HG02943 (cell line): ENCODE measurements at regions not wholly inside any gene's neighbourhood (a gene's known extent, or its start where the extent isn't known, plus 50 kb on each side); places are given as distances from the start of the nearest gene placed in this dataset.

ENCODE experiments used
- ATAC-seq: cut with Tn5 transposase; IDR thresholded peaks from one replicate; pipeline ENCODE4 v1.9.1; 2021; ENCODE audit warnings: mild to moderate bottlenecking, low read depth, moderate library complexity; ENCODE audit not compliant: unreplicated experiment

DNA sequence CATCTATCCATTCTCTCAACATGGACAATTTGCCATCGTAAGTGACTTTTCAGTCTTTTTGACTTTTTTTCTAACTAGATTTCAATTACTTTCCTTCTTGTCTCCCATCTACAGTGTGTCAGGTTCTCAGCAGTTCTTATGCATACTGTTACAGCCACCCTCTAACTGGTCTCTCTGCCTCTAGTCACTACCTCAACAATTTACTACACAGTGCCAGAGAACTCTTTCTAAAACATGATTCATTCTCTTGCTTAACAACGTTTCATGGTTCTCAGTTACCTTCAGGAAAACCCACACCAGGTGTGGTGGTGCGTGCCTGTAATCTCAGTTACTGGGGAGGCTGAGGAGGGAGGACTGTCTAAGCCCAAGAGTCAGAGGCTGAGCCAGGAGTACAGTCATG is 95.4 kb downstream of the DIPK2A start:
- no peak for ATAC-seq

DNA sequence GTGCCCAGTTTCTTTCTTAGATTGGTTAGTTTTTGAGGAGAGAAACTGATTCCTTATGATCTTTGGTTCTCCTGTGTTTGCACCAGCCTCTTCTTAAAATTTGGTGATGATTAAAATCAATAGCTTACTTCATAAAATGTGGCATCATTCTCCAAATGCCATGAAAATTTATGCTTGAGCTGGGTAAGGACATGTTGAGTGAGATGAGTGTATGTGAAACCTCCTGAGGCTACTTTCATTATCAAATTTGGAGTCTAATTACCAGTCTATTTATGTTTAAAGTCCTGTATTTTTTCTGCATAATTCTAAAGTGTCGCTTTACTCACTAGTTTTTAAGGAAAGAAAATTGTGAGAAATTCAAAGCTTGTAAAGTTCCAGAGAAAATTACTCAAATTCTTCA is 102.1 kb downstream of the DIPK2A start:
- ATAC-seq, result no peak

DNA sequence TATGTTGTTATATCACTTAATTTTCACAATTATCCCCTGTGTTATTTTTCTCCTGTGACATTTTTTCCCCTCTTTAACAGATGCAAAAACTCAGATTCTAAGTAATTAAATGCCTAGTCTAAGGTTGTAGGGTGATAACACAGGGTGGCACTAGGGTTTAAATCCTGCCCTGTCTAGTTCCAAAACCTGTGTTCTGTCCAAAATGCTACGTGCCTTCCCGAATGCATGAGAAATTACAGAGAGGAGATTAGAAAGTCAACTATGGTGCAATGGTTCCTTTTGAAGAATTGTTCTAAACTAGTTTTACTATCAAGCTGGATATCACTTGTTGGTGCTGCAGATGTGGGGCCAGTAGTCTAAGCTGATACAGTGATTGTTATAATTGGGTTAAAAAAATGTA is 108.0 kb downstream of the DIPK2A start:
- ATAC-seq, result no peak

DNA sequence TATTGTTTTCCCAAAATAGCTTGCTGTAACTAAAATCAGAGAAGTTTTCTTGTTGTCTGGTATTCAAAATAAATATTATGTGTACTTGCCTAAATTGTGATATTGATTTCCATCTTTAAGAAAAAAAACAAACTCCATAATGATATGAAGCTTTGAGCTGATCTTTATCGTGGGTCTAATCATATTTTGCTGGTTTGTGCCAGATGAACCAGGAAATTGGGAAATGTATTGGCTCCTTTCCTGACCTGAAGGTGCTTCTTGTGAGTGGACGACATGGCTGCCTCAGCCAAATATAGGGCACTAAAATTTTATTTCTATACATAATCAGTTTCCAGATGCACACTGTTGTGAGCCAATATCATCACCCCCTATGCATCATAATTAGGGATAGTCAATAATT is 113.3 kb downstream of the DIPK2A start:
- no peak for ATAC-seq

DNA sequence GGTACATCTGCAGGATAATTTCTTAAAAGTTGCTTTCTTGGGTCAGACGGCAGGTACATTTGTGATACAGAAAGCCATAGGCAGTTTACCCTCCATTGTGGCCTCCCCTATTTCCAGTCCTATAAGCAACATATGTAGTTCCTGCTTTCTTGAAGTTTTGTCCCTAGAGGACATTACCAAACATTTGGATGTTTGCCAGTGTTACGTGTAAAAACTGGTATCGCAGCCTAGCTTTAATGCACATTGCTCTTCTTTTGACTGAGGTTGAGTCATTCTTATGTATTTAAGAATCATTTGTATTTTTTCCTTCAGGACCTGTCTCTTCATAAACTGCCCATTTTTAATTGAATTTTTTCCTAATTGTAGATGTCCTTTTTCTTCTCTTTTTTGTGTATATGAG is 114.3 kb downstream of the DIPK2A start:
- no peak for ATAC-seq

DNA sequence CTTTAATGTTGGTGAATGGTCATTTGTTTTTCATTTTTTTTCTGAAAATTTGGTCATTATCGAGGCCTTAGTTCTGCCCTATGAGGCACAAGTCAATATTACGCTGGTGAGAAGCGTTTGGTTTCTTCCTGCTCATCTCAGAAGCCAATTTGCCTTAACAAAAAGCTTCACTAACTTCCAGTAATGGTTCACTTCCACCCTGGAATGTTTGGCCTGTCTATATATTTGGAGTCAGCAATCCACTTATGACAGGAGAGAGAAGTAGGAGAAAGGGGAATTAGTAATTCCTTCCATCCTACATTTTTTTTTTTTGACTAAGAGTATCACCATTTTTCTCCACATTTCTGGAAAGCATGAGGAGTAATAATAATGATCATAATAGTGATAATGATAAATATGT is 124.4 kb downstream of the DIPK2A start:
- ATAC-seq, result no peak

DNA sequence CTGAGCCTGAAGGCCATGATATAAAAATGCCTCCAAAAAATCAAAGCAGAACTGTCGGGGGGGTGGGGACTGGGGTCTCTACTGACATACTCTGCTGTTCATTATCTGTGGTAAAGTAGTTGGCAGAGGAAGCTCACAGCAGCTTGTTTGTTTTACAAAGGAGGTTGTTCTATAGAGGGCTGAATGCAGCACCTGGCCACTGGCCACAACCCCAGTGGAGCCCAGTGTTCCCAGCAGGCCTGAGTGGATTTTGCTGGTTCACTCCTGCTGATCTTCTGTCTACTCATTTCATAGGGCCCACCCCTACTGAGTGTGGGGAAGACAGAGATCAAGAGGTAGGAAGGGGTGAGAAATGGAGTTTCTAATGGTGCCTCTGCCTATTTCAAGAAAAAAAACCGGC is 125.5 kb downstream of the DIPK2A start:
- ATAC-seq, result no peak

DNA sequence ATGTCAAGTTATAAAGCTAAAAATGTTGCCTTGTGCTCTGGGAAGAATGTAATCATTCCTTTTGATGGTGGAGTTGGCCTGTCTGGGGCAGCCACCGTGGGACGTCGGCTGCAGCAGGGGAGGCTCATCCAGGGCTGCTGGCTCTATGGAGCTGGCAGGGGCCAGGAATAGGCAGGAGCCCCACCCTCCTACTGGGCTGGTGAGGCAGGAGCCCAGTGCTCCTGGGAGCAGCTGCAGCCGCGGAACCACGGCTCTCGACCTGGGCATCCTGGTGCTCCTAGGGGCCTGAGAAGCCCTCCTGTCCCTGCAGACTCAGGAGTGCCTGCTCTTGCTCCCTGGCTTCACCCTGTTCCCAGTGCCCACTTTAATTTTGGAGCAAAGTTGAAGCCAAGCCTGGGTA is 127.1 kb downstream of the DIPK2A start:
- ATAC-seq, result no peak

DNA sequence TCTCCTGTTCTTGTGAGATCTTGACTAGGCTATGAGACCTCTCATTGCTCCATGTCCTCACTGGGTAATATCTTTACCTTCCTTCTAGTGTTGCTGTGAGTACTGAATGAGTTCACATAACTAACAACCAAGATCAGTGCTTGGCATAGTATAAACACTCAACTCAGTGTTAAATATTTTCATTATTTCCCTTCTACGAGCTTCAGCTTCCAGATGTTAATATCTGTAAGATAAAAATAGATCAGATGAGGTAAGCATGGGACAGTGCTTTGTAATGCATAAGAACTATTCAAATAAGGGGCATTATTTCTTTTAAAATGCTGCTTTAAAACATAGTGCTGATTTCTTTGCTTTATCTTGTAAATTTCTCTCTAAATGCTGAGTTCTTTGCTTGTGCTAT is 130.8 kb downstream of the DIPK2A start:
- ATAC-seq, result no peak

DNA sequence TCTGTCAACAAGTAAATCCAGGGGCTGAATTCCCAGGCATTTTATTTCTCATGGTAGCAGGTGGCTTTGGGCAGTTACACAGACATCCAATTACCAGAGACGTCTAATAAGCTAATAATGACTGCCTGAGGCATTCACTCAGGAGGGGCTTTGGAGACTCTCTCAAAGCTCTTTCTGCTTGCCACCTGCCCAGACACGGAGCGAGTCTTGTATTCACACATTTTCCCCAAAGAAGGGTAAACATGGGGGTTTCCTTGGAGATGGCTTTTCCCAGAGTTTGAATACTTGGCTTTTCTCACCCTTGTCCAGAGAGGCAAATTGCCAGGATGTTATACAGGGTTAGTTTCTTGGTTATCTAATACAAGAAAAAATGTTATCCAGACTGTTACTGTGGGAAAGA is 132.6 kb downstream of the DIPK2A start:
- no peak for ATAC-seq

DNA sequence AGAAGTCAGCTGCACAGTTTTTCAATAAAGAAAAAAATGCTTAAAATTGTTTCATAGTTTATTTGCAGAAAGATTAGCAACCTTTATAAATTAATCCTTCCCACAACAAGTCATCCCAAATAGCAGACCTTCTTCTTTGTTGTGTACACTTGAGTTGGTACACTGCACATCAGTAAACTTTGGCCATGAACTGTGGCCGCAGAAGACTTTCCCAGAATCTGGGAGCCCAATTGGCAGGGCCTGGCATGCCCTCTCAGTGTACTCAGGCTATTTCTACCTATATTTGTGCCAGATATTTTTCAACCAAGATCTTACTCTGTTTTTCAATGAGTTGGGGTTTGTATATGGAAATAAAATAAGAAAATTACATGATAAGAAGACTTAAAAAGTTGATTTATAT is 133.1 kb downstream of the DIPK2A start:
- ATAC-seq, result no peak

DNA sequence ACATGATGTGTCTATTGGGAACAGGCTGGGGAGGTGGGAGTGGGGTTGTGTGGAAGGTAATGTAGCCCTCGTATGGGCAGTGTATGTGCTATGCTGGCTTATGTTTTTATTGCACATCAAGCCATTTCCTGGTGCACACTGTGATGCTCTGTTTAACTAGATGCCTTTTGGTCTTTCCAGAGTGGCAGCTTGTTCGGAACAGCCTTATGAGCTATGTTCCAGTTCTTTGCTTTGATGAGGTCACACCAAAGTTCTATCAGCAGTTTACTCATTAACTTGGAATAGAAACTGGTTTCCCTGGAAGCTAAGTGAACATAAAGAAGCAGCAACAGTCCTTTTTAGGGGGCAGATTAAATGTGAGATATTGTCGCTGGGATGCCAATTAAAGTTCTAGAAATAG is 133.9 kb downstream of the DIPK2A start:
- ATAC-seq, result no peak

DNA sequence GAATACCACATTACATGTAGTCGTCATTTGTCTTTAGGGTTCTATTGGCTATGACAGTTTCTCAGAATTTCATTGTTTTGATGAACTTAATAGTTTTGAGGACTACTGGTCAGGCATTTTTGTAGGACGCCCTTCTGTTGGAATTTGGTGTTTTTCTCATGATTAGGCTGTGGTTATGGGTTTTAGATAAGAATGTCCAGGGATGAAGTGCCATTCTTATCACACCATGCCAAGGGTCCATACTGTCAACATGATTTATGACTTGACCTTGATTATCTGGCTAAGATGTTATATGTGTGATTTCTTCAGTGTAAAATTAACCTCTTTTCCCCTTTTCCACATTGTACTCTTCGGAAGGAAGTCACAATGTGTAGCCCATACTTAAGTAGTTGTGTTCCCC is 135.3 kb downstream of the DIPK2A start:
- ATAC-seq, result no peak

DNA sequence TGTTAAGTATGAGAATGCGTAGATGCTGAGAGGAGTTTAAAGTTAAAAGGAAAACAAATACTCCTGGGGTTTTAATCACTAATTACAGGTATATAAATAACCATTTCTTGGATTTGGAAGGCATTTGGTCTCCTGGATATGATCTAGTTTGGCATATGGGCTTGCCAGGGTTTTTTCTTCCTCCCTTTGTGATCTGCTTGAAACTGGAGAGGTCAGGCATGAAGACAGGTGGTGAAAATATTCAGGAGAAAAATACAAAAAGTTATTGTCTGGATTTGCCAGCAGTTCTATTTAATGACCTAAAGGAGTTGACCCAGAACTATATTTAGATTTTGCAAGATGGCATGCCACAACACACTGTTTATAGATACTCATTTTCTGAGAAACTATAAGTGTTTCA is 136.3 kb downstream of the DIPK2A start:
- no peak for ATAC-seq

DNA sequence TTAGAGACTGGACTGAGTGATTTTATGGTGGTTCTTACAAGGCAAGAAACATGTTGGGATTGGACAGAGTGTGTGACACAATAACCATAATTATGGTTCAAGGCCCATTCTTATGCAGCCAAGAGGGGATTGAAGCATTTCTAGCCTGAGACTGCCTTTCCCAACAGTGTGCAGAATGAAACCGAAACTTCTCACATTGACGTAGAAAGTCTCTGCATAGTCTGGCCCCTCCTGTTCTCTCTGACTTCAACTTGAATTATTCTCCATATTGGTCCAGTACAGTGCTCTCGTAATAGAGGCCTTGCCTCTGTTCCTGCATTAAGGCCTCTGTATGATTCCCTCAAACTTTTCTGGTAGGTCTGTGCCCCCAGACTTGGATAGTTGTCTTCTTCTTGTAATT is 138.3 kb downstream of the DIPK2A start:
- ATAC-seq, result peak; percentile 94

DNA sequence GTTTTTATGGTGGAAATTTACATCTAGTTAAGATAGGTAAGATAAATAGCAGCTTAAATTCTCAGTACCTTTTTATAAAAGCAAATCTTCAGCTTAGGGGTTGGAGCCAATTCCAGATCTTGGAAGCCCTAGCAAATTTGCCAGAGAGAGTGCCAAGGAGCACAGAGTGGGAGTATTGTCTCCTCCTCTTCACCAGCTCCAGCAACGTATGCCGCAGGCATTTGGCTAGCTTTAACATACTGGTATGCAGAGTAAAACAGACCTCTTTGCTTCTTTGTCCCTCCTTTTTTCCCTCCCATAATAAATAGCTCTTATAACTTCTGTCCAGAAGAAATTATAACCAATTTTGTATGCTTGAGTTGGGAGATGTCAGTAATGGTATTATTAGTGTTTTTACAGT is 140.4 kb downstream of the DIPK2A start:
- no peak for ATAC-seq

DNA sequence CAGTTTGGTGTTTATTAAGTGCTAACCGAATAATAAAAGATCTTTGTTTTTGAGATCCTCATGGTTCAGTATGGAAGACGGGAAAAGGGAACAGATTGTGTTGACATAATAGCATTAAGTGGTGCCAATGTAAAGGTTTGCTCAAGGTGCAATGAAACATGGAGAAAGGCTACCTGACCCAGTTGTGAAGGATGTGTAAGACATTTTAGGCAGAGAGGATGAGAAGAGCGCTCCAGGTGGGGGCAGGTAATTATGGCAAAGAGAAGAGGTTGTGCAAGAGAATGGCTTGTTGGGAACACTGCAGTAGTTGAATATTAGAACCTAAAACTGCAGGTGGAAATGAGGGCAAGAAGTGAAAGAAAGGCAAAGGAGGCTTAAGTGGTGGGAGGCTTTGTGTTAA is 140.8 kb downstream of the DIPK2A start:
- ATAC-seq, result no peak

DNA sequence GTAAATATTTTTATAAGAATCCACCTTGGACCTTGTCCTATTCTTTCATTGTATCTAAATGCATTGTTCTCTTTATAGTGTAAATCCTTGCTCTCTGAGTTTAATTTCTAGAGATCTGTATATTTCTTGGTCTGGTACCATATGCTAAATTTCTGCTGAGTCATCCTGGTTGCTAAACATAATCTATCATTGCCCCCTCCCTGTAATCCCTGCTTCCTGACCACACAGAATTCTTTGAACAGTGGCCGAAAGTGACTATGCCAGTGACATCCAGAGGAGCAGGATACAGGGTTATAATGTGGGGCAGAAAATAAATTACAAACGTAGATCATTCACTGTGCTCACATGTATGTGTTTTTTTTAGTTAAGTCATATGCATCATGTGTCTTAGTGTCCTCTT is 143.1 kb downstream of the DIPK2A start:
- ATAC-seq, result no peak

DNA sequence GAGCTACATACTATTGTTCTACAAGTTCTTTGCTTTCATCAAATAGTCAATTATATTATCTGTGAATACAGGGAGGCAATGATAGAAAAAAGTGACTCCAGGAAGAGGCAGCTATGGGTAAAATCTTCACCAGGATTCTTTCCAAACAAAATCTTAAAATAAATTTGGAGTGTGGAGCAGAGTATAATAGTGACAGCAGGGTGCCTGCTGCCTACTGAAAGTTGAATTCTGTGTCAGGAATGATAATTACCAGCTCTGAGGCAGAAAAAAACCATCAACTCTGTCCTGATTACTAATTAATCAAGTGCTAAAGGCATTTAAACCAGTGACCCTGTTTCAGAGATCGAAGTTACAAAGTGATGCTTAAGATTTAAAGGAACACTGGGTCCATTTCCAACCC is 148.0 kb downstream of the DIPK2A start:
- no peak for ATAC-seq

DNA sequence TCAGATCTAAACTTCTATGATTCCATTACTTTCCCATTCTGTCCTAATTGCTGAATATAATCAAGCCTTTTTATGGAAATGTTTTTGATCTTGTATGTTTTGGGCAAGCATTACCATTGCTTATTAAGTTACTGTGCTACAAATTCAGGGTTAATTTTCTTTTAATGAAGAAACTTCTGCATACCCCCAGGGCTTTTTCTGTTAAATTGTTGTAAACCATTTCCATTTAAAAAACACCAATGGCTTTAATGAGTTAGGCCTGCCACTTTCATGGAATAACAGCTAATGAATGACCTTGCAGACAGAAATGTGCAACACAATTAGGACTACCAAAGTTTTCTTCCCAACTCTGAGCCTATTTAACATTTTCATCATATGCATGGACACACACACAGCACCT is 150.0 kb downstream of the DIPK2A start:
- ATAC-seq, result no peak

DNA sequence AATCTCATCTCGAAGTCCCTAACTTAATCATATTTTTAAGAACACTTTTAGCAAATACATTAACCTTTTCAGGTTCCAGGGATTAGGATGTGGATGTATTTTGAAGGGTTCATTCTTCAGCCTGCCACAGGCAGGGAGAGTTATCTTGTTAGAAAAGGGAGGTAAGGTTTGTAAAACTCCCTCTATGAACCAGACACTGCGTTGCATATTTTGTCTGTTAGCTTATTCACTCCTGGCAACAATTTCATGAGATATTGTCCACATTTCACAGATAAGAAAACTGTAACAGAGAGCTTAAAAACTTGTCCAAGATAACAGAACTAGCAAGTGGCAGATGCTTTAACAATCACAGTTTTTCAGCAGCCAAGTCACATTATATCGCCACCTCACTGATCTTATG is 155.4 kb downstream of the DIPK2A start:
- no peak for ATAC-seq

DNA sequence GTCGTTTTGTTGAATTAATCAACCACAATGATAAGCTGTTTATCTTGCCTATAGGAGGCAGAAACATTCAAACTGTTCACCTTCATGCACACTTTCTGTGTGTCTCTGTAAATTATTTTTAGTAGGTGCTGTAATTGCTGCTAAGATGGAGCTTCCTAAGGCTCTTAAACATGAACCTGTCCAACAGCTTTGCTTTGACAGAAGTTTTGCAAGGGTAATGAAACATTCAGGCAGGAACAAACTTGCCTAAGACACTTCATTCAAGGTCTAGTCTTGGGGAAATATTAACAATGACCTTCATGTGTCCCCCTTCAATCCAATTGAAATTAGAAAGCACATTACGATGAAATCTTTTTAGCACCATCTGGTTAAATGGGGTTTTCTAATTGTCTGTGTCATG is 156.1 kb downstream of the DIPK2A start:
- ATAC-seq, result peak; percentile 22

DNA sequence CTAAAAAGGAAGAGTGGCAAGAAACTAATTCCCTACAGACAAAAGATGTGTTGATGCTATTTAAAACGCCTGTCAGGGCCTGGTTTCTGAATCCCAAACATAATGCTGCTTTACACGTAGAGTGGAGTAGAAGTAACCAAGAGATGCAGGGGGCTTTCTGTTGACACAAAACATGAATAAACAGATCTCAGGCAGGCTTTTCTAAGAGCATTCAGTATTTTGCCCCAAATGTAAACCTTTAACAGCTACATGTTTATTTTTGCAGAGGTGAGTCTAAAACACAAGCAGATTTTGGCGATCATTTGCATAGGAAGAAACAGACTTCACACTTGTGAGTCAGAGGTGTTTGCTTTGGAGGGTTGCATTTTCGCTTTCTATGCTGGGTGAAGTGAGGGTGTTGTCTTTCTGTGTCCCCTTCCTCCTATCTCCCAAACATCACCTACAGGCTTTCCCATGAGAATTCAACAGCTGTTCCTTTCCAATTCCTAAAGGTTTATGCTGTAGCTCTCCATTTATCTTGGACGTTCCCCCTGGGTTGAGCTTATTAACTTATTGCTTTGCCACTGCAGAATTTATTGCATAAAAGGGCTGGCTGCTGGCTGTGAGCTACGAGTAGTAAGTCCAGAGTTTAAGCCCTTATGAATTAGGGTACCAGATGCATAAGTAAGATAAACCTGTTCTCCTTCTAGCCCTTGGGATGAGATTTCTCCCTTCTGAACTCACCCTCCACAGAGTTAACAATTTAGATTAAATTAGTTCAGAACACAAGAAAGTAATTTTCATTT is 156.7 kb downstream of the DIPK2A start:
- peak; percentile 99 for ATAC-seq
